WERI-Rb-1 (cell line): ENCODE measurements at regions not wholly inside any gene's neighbourhood (a gene's known extent, or its start where the extent isn't known, plus 50 kb on each side); places are given as distances from the start of the nearest gene placed in this dataset.

ENCODE experiments used
- DNase-seq: peaks from one replicate; pipeline ENCODE4 v3.0.0-alpha.2; 2020
- H3K27ac ChIP-seq: fragments of 250-450 bp; sonication (Bioruptor Pico); 2 replicates; pipeline ENCODE4 v1.5.1; 2020; ENCODE audit warnings: mild to moderate bottlenecking, moderate library complexity
- H3K27me3 ChIP-seq: fragments of 250-450 bp; sonication (Bioruptor Pico); 2 replicates; pipeline ENCODE4 v1.5.1; 2021; ENCODE audit warnings: mild to moderate bottlenecking, low read depth, moderate library complexity; ENCODE audit not compliant: insufficient read depth, severe bottlenecking
- H3K36me3 ChIP-seq: fragments of 250-450 bp; sonication (Bioruptor Pico); 2 replicates; pipeline ENCODE4 v1.5.1; 2020; ENCODE audit warnings: mild to moderate bottlenecking, moderate library complexity
- H3K4me3 ChIP-seq: 2 replicates; pipeline ENCODE4 v1.5.1; 2011; ENCODE audit warnings: low read depth, mild to moderate bottlenecking, control low read depth, low read length
- H3K9me3 ChIP-seq: fragments of 250-450 bp; sonication (Bioruptor Pico); 2 replicates; pipeline ENCODE4 v1.5.1; 2021; ENCODE audit warnings: mild to moderate bottlenecking, moderate library complexity; ENCODE audit not compliant: severe bottlenecking
- TF ChIP-seq, protein P1 (sequence below): IDR thresholded peaks from 2 replicates; pipeline ENCODE4 v1.5.1; 2011; ENCODE audit warnings: low read depth, mild to moderate bottlenecking, control low read depth, inconsistent platforms, low read length

DNA sequence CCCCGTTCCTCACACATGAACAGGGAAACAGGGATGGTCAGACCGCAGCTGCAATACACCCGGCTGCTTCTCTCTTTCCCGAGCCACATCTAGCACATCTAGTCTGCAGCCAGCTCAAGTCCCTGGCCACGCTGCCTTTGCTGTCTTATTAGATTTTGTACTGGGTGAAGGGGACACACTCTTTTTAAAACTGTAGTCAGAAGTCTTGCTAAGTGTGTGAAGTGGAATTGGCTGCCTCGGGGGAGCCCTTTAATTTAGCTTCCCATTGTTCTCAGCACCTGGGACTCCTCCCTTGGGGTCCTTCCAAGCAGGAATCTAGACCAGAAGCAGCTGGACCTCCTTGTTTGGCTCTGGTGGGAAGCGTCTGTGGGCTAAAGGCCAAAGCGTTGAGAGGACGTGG lies 420.0 kb downstream of the CTTN start:
- TF ChIP-seq, protein P1, sequence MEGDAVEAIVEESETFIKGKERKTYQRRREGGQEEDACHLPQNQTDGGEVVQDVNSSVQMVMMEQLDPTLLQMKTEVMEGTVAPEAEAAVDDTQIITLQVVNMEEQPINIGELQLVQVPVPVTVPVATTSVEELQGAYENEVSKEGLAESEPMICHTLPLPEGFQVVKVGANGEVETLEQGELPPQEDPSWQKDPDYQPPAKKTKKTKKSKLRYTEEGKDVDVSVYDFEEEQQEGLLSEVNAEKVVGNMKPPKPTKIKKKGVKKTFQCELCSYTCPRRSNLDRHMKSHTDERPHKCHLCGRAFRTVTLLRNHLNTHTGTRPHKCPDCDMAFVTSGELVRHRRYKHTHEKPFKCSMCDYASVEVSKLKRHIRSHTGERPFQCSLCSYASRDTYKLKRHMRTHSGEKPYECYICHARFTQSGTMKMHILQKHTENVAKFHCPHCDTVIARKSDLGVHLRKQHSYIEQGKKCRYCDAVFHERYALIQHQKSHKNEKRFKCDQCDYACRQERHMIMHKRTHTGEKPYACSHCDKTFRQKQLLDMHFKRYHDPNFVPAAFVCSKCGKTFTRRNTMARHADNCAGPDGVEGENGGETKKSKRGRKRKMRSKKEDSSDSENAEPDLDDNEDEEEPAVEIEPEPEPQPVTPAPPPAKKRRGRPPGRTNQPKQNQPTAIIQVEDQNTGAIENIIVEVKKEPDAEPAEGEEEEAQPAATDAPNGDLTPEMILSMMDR, result no peak
- Histone ChIP-seq H3K9me3 (no peaks in the 10 kb centered on the region), H3K36me3 (no peaks in the 10 kb centered on the region), H3K4me3 (no peak overlapping the region), H3K27ac (no peak overlapping the region), H3K27me3 (no peaks in the 10 kb centered on the region)
- DNase-seq, result no peak

DNA sequence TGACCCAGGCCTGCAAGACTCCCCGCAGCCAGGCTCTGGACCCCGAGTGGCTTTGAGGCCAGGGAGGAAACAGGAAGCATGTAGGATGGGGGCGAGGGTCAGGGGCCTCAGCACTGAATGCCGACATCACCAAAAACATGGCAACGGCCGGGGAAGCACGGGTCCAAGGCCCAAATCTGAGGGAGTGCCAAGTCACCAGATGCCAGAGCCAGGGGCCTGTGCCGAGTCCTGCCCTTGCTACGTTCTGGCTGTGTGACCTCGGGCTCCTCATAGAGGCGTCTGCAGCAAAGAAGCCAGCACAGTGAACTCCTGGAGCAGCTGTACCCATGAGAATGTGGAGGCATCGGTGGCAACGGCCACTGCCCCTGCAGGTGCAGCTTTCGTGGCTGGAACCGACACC lies 420.7 kb downstream of the CTTN start:
- no peak for DNase-seq
- no peak overlapping the region for H3K4me3 ChIP-seq
- H3K27ac ChIP-seq, result no peak overlapping the region
- no peaks in the 10 kb centered on the region for H3K36me3 ChIP-seq
- H3K27me3 ChIP-seq, result no peaks in the 10 kb centered on the region
- TF ChIP-seq, protein P1, result no peak
- H3K9me3 ChIP-seq, result no peaks in the 10 kb centered on the region

DNA sequence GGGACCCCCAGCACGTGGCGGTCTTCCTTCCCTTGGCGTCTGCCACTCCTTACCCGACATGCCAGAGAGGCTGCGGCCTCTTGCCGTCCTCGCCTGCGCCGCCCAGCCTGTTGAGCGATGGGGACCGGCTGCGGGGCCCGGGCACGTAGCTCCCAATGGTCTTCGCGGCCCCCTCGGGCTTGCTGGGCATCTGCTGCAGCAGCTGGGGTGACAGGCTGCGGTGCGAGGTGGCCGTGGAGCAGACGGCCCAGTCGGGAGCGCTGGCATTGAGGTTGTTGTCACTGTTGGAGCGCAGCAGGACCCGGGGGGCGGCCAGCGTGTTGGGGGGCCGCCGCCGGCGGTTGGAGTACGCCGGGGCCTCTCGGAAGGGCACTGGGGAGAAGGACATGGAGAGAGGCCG lies 422.0 kb downstream of the CTTN start:
- no peaks in the 10 kb centered on the region for H3K27me3 ChIP-seq
- no peak overlapping the region for H3K27ac ChIP-seq
- DNase-seq, result no peak

DNA sequence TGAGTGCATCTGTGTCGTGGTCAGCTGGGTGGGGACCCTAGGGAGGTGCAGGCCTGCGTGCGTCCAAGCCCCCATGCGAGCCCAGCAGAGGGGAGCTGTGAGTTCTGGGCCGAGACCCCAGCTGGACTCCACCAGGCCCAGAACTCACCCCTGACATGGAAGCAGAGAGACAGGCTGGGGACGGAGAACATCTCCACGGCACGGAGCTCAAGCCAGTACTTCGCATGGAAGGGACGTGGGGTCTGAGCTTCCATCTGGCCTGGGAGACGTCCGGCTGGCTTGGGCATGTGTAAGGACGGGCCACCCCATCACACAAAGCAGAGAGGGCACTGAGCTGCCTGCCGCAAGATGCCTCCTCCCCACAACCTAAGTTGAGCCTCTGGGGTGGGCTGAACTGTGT lies 422.4 kb downstream of the CTTN start:
- Histone ChIP-seq H3K27me3 (no peaks in the 10 kb centered on the region), H3K36me3 (no peaks in the 10 kb centered on the region), H3K4me3 (no peak overlapping the region), H3K27ac (no peak overlapping the region), H3K9me3 (no peaks in the 10 kb centered on the region)
- TF ChIP-seq, protein P1, result no peak
- no peak for DNase-seq

More for the DNA sequence above, 422.0 kb downstream of the CTTN start:
- no peak overlapping the region for H3K4me3 ChIP-seq
- no peaks in the 10 kb centered on the region for H3K36me3 ChIP-seq
- TF ChIP-seq, protein P1, result no peak
- H3K9me3 ChIP-seq, result no peaks in the 10 kb centered on the region

DNA sequence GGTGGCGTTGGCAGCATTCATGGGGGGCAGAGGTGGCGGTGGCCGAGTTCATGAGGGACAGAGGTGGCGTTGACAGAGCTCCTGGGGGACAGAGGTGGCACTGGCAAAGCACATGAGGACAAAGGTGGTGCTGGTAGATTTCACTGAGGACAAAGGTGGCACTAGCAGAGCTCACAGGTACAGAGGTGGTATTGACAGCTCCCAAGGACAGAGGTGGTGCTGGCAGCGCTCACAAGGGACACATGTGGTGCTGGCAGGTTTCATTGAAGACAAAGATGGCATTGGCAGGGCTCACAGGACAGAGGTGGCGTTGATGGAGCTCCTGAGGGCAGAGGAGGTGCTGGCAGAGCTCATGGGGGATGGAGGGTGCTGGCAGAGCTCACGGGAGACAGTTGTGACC lies 425.4 kb downstream of the CTTN start:
- no peak overlapping the region for H3K4me3 ChIP-seq
- no peaks in the 10 kb centered on the region for H3K27me3 ChIP-seq
- peak overlapping the region; percentile 79; the same call in 1 of the 2 replicates for H3K27ac ChIP-seq
- TF ChIP-seq, protein P1, result no peak
- no peak for DNase-seq
- H3K36me3 ChIP-seq, result no peaks in the 10 kb centered on the region
- no peaks in the 10 kb centered on the region for H3K9me3 ChIP-seq

DNA sequence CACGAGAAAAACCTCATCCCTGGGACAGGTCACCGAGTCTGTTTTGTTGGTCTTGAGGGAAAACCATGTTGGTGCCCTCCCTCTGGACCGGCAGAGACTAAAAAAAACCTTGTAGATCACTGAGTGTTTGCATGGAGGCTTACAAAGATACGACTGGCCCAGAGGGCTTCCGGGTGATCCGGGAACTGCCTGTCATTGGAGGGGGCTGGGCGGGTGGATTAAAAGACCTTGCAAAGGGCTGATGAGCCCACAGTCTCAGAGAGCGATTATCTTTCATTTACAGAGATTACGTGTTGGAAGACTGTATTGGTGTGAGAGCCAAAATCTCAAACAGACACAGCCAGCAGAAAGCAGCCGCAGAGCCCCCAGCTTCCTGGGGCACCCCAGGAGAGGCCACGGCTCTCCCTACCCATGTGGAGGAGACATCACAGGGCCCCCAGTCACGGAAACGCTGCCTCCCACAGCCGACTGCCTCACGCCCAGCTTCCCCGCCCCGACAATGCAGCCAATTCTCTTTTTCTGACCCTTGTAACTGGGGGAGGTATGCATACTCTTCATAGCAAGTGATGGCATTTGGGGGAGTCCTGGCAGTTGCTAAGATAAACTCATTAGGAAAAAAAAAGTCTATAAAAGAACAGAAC lies 426.4 kb downstream of the CTTN start:
- Histone ChIP-seq H3K27ac (peak overlapping the region; percentile 79), H3K27me3 (no peaks in the 10 kb centered on the region), H3K9me3 (no peaks in the 10 kb centered on the region), H3K4me3 (peak overlapping the region; percentile 40), H3K36me3 (no peaks in the 10 kb centered on the region)
- peak; percentile 94 for DNase-seq
- TF ChIP-seq, protein P1, result no peak
